Stomach (tissue), 4 donors: ENCODE measurements at regions not wholly inside any gene's neighbourhood (a gene's known extent, or its start where the extent isn't known, plus 50 kb on each side); places are given as distances from the start of the nearest gene placed in this dataset.

Source experiments
- EP300 ChIP-seq: sonication (generic); formaldehyde crosslinking; IDR thresholded peaks from one replicate; pipeline ENCODE4 v1.6.1; 2017; ENCODE audit warnings: antibody characterized with exemption
- POLR2A ChIP-seq, 4 donors: fragments of 450-650 bp; IDR thresholded peaks; one replicate each; pipeline ENCODE4 v1.6.1; 2016; ENCODE audit warnings: antibody characterized with exemption in 4 of 4, control low read depth in 2 of 4, mild to moderate bottlenecking in 1 of 4, moderate library complexity in 1 of 4
- POLR2AphosphoS5 ChIP-seq, 3 donors: sonication (generic); formaldehyde crosslinking; IDR thresholded peaks; one replicate each; pipeline ENCODE4 v1.6.1; 2016; ENCODE audit warnings: antibody characterized with exemption in 3 of 3
- TF ChIP-seq, protein P1 (sequence below), 7 experiments: fragments of 450-650 bp in 4 of 7; fragments of 200-600 bp in 3 of 7; sonication (generic) in 3 of 7; IDR thresholded peaks; one replicate each; pipeline ENCODE4 v1.5.1; 2016 to 2019; ENCODE audit warnings: antibody characterized with exemption in 7 of 7, control low read depth in 2 of 7, mild to moderate bottlenecking in 1 of 7

- TF ChIP-seq, protein P1, sequence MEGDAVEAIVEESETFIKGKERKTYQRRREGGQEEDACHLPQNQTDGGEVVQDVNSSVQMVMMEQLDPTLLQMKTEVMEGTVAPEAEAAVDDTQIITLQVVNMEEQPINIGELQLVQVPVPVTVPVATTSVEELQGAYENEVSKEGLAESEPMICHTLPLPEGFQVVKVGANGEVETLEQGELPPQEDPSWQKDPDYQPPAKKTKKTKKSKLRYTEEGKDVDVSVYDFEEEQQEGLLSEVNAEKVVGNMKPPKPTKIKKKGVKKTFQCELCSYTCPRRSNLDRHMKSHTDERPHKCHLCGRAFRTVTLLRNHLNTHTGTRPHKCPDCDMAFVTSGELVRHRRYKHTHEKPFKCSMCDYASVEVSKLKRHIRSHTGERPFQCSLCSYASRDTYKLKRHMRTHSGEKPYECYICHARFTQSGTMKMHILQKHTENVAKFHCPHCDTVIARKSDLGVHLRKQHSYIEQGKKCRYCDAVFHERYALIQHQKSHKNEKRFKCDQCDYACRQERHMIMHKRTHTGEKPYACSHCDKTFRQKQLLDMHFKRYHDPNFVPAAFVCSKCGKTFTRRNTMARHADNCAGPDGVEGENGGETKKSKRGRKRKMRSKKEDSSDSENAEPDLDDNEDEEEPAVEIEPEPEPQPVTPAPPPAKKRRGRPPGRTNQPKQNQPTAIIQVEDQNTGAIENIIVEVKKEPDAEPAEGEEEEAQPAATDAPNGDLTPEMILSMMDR (IDR thresholded peaks at IDR 0.05), result no peak
- no peak for TF ChIP-seq POLR2AphosphoS5 (IDR thresholded peaks at IDR 0.05)
- TF ChIP-seq POLR2A (IDR thresholded peaks at IDR 0.05), result no peak
- TF ChIP-seq EP300, result no peak
Measured at GRCh38 chr5:162248107-162248713, 180.6 kb downstream of the GABRG2 start.
